SK-N-MC (cell line): ENCODE measurements at regions not wholly inside any gene's neighbourhood (a gene's known extent, or its start where the extent isn't known, plus 50 kb on each side); places are given as distances from the start of the nearest gene placed in this dataset.

Experiments
- EZH2 ChIP-seq: fragments of 200-600 bp; sonication (generic); IDR thresholded peaks from one replicate; pipeline ENCODE4 v1.6.1; 2017; ENCODE audit warnings: antibody characterized with exemption
- POLR2AphosphoS5 ChIP-seq: IDR thresholded peaks from 2 replicates; pipeline ENCODE4 v1.6.1; 2012; ENCODE audit warnings: mild to moderate bottlenecking, low read depth, low read length, borderline replicate concordance

- TF ChIP-seq EZH2: no peak
- no peak for TF ChIP-seq POLR2AphosphoS5
Observed at GRCh38 chr10:120392671-120393079, 64.4 kb upstream of the PLPP4 start.
